A172 (cell line): ENCODE measurements at regions not wholly inside any gene's neighbourhood (a gene's known extent, or its start where the extent isn't known, plus 50 kb on each side); places are given as distances from the start of the nearest gene placed in this dataset.
"Not testable (repeated sequence)": the region's sequence is repeated elsewhere in the genome, so short reads cannot be mapped to it uniquely, and the experiment has no call there.

Experiments
- DNase-seq: peaks from one replicate; pipeline ENCODE4 v3.0.0-alpha.2; 2015; ENCODE audit warnings: low spot score

GRCh38 chr2:13201924-13202323 lies 485.2 kb downstream of the TRIB2 start:
- peak; percentile 24 for DNase-seq

- DNase-seq: no peak
Observed at GRCh38 chr2:13212115-13212514, 495.4 kb downstream of the TRIB2 start.

GRCh38 chr2:13218205-13218604 lies 501.5 kb downstream of the TRIB2 start:
- DNase-seq: no peak

- DNase-seq: no peak
Observed at GRCh38 chr2:13227578-13227977, 510.8 kb downstream of the TRIB2 start.

GRCh38 chr2:13230221-13230620 lies 513.5 kb downstream of the TRIB2 start:
- peak; percentile 2 for DNase-seq

GRCh38 chr2:13240061-13240460 lies 523.3 kb downstream of the TRIB2 start:
- DNase-seq: no peak

GRCh38 chr2:13240789-13241487 lies 524.2 kb downstream of the TRIB2 start:
- no peak for DNase-seq

GRCh38 chr2:13252615-13253014 lies 535.9 kb downstream of the TRIB2 start:
- DNase-seq: no peak

- no peak for DNase-seq
Observed at GRCh38 chr2:13255485-13255884, 538.7 kb downstream of the TRIB2 start.

GRCh38 chr2:13260402-13260801 lies 543.7 kb downstream of the TRIB2 start:
- DNase-seq: peak; percentile 21

- DNase-seq: no peak
Observed at GRCh38 chr2:13266166-13266565, 549.4 kb downstream of the TRIB2 start.

GRCh38 chr2:13284688-13285087 lies 568.0 kb downstream of the TRIB2 start:
- DNase-seq: no peak

GRCh38 chr2:13289310-13289709 lies 572.6 kb downstream of the TRIB2 start:
- no peak for DNase-seq

GRCh38 chr2:13308478-13308805 lies 591.7 kb downstream of the TRIB2 start:
- not testable (repeated sequence) for DNase-seq

GRCh38 chr2:13308989-13309388 lies 592.3 kb downstream of the TRIB2 start:
- DNase-seq: no peak

GRCh38 chr2:13332060-13332459 lies 615.3 kb downstream of the TRIB2 start:
- DNase-seq: no peak

GRCh38 chr2:13334071-13334470 lies 617.3 kb downstream of the TRIB2 start:
- DNase-seq: not testable (repeated sequence)

- DNase-seq: no peak
Observed at GRCh38 chr2:13334545-13334944, 617.8 kb downstream of the TRIB2 start.

GRCh38 chr2:13335862-13336535 lies 619.3 kb downstream of the TRIB2 start:
- DNase-seq: no peak

GRCh38 chr2:13351068-13351467 lies 634.3 kb downstream of the TRIB2 start:
- DNase-seq: no peak

GRCh38 chr2:13353083-13353482 lies 636.3 kb downstream of the TRIB2 start:
- no peak for DNase-seq

- DNase-seq: no peak
Observed at GRCh38 chr2:13354031-13354430, 637.3 kb downstream of the TRIB2 start.

GRCh38 chr2:13381928-13382327 lies 665.2 kb downstream of the TRIB2 start:
- not testable (repeated sequence) for DNase-seq

GRCh38 chr2:13389172-13389571 lies 672.4 kb downstream of the TRIB2 start:
- not testable (repeated sequence) for DNase-seq
